Cardiac muscle cell (in vitro differentiated cells and primary cell): ENCODE measurements at regions not wholly inside any gene's neighbourhood (a gene's known extent, or its start where the extent isn't known, plus 50 kb on each side); places are given as distances from the start of the nearest gene placed in this dataset.
A peak's percentile ranks its signal among the peaks of the same experiment; 100 is the strongest.

Source experiments
- DNase-seq, 2 donors: peaks; one replicate each; pipeline versions ENCODE4 v3.0.0 to v3.0.0-alpha.2; 2010 to 2017; ENCODE audit warnings: low read depth in 1 of 2, low spot score in 1 of 2
- H3K27ac ChIP-seq: fragments of 200-600 bp; sonication (generic); 2 replicates; pipeline ENCODE4 v1.5.1; 2016
- H3K27me3 ChIP-seq: fragments of 200-600 bp; sonication (generic); 2 replicates; pipeline ENCODE4 v1.6.0; 2016; ENCODE audit warnings: control low read depth
- H3K36me3 ChIP-seq: fragments of 200-600 bp; sonication (generic); 2 replicates; pipeline ENCODE4 v1.5.1; 2016; ENCODE audit warnings: control low read depth
- H3K4me1 ChIP-seq: fragments of 200-600 bp; sonication (generic); 2 replicates; pipeline ENCODE4 v1.8.1; 2017; ENCODE audit warnings: low read depth, mild to moderate bottlenecking, mixed run types
- H3K4me3 ChIP-seq: fragments of 200-600 bp; sonication (generic); 2 replicates; pipeline ENCODE4 v1.5.1; 2016; ENCODE audit warnings: mild to moderate bottlenecking
- H3K9me3 ChIP-seq: fragments of 200-600 bp; sonication (generic); 2 replicates; pipeline ENCODE4 v1.5.1; 2017; ENCODE audit warnings: low read depth, mild to moderate bottlenecking, control low read depth
- CTCF ChIP-seq: IDR thresholded peaks from 2 replicates; pipeline ENCODE4 v1.5.1; 2012; ENCODE audit warnings: low read depth, mild to moderate bottlenecking, low read length

GRCh38 chr4:10810411-10810810 is 125.8 kb upstream of the CLNK start:
- Histone ChIP-seq H3K27ac (no peak overlapping the region), H3K9me3 (no peaks in the 10 kb centered on the region), H3K4me1 (no peaks in the 10 kb centered on the region), H3K4me3 (no peak overlapping the region), H3K27me3 (no peaks in the 10 kb centered on the region), H3K36me3 (no peaks in the 10 kb centered on the region)
- no peak for TF ChIP-seq CTCF
- no peak for DNase-seq

GRCh38 chr4:10809905-10810304 is 125.3 kb upstream of the CLNK start:
- no peak overlapping the region for H3K27ac ChIP-seq
- no peak for TF ChIP-seq CTCF
- H3K36me3 ChIP-seq: no peaks in the 10 kb centered on the region
- no peaks in the 10 kb centered on the region for H3K9me3 ChIP-seq
- no peaks in the 10 kb centered on the region for H3K27me3 ChIP-seq
- no peak for DNase-seq
- no peaks in the 10 kb centered on the region for H3K4me1 ChIP-seq
- no peak overlapping the region for H3K4me3 ChIP-seq

- no peaks in the 10 kb centered on the region for H3K36me3 ChIP-seq
- no peaks in the 10 kb centered on the region for H3K9me3 ChIP-seq
- H3K27me3 ChIP-seq: no peaks in the 10 kb centered on the region
- no peak overlapping the region for H3K27ac ChIP-seq
- no peak overlapping the region for H3K4me3 ChIP-seq
- no peaks in the 10 kb centered on the region for H3K4me1 ChIP-seq
- no peak for TF ChIP-seq CTCF
- DNase-seq: peak in 1 of 2 donors; percentile 79
Measured at GRCh38 chr4:10808591-10808990, 124.0 kb upstream of the CLNK start.

- Histone ChIP-seq H3K36me3 (no peaks in the 10 kb centered on the region), H3K27ac (no peak overlapping the region), H3K4me3 (no peak overlapping the region), H3K4me1 (no peaks in the 10 kb centered on the region), H3K9me3 (no peaks in the 10 kb centered on the region), H3K27me3 (no peaks in the 10 kb centered on the region)
- no peak for DNase-seq
- TF ChIP-seq CTCF: no peak
Measured at GRCh38 chr4:10806953-10807645, 122.5 kb upstream of the CLNK start.

- H3K27me3 ChIP-seq: no peaks in the 10 kb centered on the region
- peaks cover 7% of the 10 kb centered on the region for H3K4me1 ChIP-seq
- H3K9me3 ChIP-seq: no peaks in the 10 kb centered on the region
- no peak overlapping the region for H3K27ac ChIP-seq
- TF ChIP-seq CTCF: no peak
- no peak overlapping the region for H3K4me3 ChIP-seq
- DNase-seq: no peak
- H3K36me3 ChIP-seq: no peaks in the 10 kb centered on the region
Measured at GRCh38 chr4:10803713-10804343, 119.3 kb upstream of the CLNK start.
